ENCODE measurements at regions not wholly inside any gene's neighbourhood (a gene's known extent, or its start where the extent isn't known, plus 50 kb on each side); places are given as distances from the start of the nearest gene placed in this dataset.

DNA sequence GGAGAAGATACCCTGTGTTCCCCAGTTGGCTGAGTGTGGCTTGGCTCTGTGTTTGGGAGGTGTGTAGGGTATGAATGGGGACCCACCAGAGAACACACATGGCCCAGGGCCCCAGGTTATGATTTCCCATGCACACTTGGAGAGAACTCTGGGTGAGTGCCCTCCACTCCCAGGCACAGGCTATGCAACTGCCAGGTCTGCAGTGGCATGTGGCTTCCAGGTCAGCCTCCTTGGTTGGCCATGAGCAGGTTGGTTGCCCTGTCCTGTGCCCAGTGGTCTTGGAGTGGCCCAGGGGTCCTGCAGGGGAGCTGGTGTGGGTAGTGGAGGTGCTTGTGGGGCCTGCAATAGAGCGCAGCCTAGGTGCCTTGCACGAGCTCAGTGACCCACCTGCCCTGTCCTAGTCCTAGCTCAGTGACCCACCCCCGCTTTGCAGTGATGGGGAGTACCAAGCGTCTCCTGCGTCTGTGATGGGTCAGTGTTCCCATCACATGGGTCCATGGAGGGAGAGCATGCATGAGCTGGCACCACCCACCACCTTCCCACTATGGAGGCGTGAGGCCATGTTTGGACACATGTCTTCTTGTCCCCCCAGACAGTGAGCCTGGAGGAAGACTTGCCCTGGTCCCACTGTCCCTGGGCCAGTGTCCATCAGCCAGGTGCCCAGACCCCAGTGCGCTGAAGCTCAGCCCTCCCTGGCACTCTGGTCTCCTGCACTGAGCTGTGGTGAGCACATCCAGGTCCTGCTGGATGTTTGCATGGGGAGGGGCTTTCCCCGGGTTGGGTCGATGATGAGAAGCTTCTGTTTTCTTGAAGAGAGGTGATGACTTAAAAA, 217.3 kb downstream of the SNRPN start:
- TF ChIP-seq, protein P1, sequence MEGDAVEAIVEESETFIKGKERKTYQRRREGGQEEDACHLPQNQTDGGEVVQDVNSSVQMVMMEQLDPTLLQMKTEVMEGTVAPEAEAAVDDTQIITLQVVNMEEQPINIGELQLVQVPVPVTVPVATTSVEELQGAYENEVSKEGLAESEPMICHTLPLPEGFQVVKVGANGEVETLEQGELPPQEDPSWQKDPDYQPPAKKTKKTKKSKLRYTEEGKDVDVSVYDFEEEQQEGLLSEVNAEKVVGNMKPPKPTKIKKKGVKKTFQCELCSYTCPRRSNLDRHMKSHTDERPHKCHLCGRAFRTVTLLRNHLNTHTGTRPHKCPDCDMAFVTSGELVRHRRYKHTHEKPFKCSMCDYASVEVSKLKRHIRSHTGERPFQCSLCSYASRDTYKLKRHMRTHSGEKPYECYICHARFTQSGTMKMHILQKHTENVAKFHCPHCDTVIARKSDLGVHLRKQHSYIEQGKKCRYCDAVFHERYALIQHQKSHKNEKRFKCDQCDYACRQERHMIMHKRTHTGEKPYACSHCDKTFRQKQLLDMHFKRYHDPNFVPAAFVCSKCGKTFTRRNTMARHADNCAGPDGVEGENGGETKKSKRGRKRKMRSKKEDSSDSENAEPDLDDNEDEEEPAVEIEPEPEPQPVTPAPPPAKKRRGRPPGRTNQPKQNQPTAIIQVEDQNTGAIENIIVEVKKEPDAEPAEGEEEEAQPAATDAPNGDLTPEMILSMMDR (IDR thresholded peaks at IDR 0.05; ENCODE audit: insufficient read depth, low read depth, low read length): no peak
- no peak for TF ChIP-seq EZH2 (IDR thresholded peaks at IDR 0.05; ENCODE audit: insufficient read depth, low read length)

Data from astrocyte (in vitro differentiated cells and primary cell).